Dendritic cell treated with granulocyte-macrophage colony-stimulating factor and Interleukin-4, amounts not matched to agents 40 ng/mL and 50 ng/mL, for 4 days (primary cell): ENCODE measurements at regions not wholly inside any gene's neighbourhood (a gene's known extent, or its start where the extent isn't known, plus 50 kb on each side); places are given as distances from the start of the nearest gene placed in this dataset.

Experiments
- H3K27ac Mint-ChIP-seq: one replicate; pipeline ENCODE4 v1.8.0; 2022; ENCODE audit warnings: mild to moderate bottlenecking, mixed read lengths
- H3K27me3 Mint-ChIP-seq: one replicate; pipeline ENCODE4 v1.8.0; 2022; ENCODE audit warnings: mild to moderate bottlenecking, mixed read lengths
- H3K36me3 Mint-ChIP-seq: one replicate; pipeline ENCODE4 v1.8.0; 2022; ENCODE audit warnings: low read depth, mixed read lengths
- H3K4me1 Mint-ChIP-seq: one replicate; pipeline ENCODE4 v1.8.0; 2022; ENCODE audit warnings: low read depth, mixed read lengths
- H3K4me3 Mint-ChIP-seq: one replicate; pipeline ENCODE4 v1.8.0; 2022; ENCODE audit warnings: mild to moderate bottlenecking, moderate library complexity, mixed read lengths
- H3K9me3 Mint-ChIP-seq: one replicate; pipeline ENCODE4 v1.8.0; 2022; ENCODE audit warnings: mixed read lengths
- intact Hi-C: fragments of 100-400 bp; cut with micrococcal nuclease; formaldehyde crosslinking; loops from one replicate; pipeline ENCODE4 v1.15.0; 2022

GRCh38 chr11:109308551-109308950, 113.4 kb upstream of the C11orf87 start:
- Mint-ChIP-seq H3K9me3 (no peaks in the 10 kb centered on the region), H3K4me3 (no peak overlapping the region), H3K4me1 (no peaks in the 10 kb centered on the region), H3K27me3 (no peaks in the 10 kb centered on the region), H3K27ac (no peak overlapping the region), H3K36me3 (no peaks in the 10 kb centered on the region)
- intact Hi-C loops: no loop called here

- Mint-ChIP-seq H3K27me3 (no peaks in the 10 kb centered on the region), H3K27ac (no peak overlapping the region), H3K4me1 (no peaks in the 10 kb centered on the region), H3K36me3 (no peaks in the 10 kb centered on the region), H3K9me3 (no peaks in the 10 kb centered on the region), H3K4me3 (no peak overlapping the region)
- intact Hi-C loops: no loop called here
These were observed 112.8 kb upstream of the C11orf87 start for GRCh38 chr11:109309153-109309552.

- intact Hi-C loops: no loop called here
- Mint-ChIP-seq H3K4me1 (no peaks in the 10 kb centered on the region), H3K9me3 (peaks cover 21% of the 10 kb centered on the region), H3K27me3 (no peaks in the 10 kb centered on the region), H3K27ac (no peak overlapping the region), H3K36me3 (no peaks in the 10 kb centered on the region), H3K4me3 (no peak overlapping the region)
These were observed 104.3 kb upstream of the C11orf87 start for GRCh38 chr11:109317726-109318125.

GRCh38 chr11:109320595-109320994, 101.4 kb upstream of the C11orf87 start:
- H3K27ac Mint-ChIP-seq: no peak overlapping the region
- no peak overlapping the region for H3K4me3 Mint-ChIP-seq
- H3K4me1 Mint-ChIP-seq: no peaks in the 10 kb centered on the region
- peaks cover 29% of the 10 kb centered on the region for H3K9me3 Mint-ChIP-seq
- intact Hi-C loops: no loop called here
- H3K36me3 Mint-ChIP-seq: no peaks in the 10 kb centered on the region
- H3K27me3 Mint-ChIP-seq: no peaks in the 10 kb centered on the region

GRCh38 chr11:109326781-109327180, 95.2 kb upstream of the C11orf87 start:
- Mint-ChIP-seq H3K36me3 (no peaks in the 10 kb centered on the region), H3K4me1 (no peaks in the 10 kb centered on the region), H3K4me3 (no peak overlapping the region), H3K27ac (no peak overlapping the region), H3K9me3 (peaks cover 9% of the 10 kb centered on the region), H3K27me3 (no peaks in the 10 kb centered on the region)
- intact Hi-C loops: no loop called here

GRCh38 chr11:109329716-109330115, 92.3 kb upstream of the C11orf87 start:
- no peak overlapping the region for H3K4me3 Mint-ChIP-seq
- no peaks in the 10 kb centered on the region for H3K9me3 Mint-ChIP-seq
- intact Hi-C loops: no loop called here
- no peak overlapping the region for H3K27ac Mint-ChIP-seq
- no peaks in the 10 kb centered on the region for H3K36me3 Mint-ChIP-seq
- H3K27me3 Mint-ChIP-seq: no peaks in the 10 kb centered on the region
- H3K4me1 Mint-ChIP-seq: no peaks in the 10 kb centered on the region

- Mint-ChIP-seq H3K4me1 (no peaks in the 10 kb centered on the region), H3K27ac (no peak overlapping the region), H3K9me3 (peaks cover 17% of the 10 kb centered on the region), H3K36me3 (no peaks in the 10 kb centered on the region), H3K27me3 (no peaks in the 10 kb centered on the region), H3K4me3 (no peak overlapping the region)
- intact Hi-C loops: no loop called here
These were observed 83.9 kb upstream of the C11orf87 start for GRCh38 chr11:109338131-109338530.

- Mint-ChIP-seq H3K36me3 (no peaks in the 10 kb centered on the region), H3K4me1 (no peaks in the 10 kb centered on the region), H3K27me3 (no peaks in the 10 kb centered on the region), H3K9me3 (peaks cover 22% of the 10 kb centered on the region), H3K4me3 (no peak overlapping the region), H3K27ac (no peak overlapping the region)
- intact Hi-C loops: no loop called here
These were observed 79.7 kb upstream of the C11orf87 start for GRCh38 chr11:109342261-109342660.

- H3K27me3 Mint-ChIP-seq: no peaks in the 10 kb centered on the region
- H3K4me3 Mint-ChIP-seq: no peak overlapping the region
- H3K9me3 Mint-ChIP-seq: peaks cover 32% of the 10 kb centered on the region
- no peaks in the 10 kb centered on the region for H3K4me1 Mint-ChIP-seq
- H3K36me3 Mint-ChIP-seq: no peaks in the 10 kb centered on the region
- no peak overlapping the region for H3K27ac Mint-ChIP-seq
- intact Hi-C loops: no loop called here
These were observed 78.7 kb upstream of the C11orf87 start for GRCh38 chr11:109343242-109343641.

- intact Hi-C loops: no loop called here
- H3K27me3 Mint-ChIP-seq: no peaks in the 10 kb centered on the region
- peaks cover 53% of the 10 kb centered on the region for H3K9me3 Mint-ChIP-seq
- no peaks in the 10 kb centered on the region for H3K36me3 Mint-ChIP-seq
- no peak overlapping the region for H3K27ac Mint-ChIP-seq
- H3K4me1 Mint-ChIP-seq: no peaks in the 10 kb centered on the region
- no peak overlapping the region for H3K4me3 Mint-ChIP-seq
These were observed 74.7 kb upstream of the C11orf87 start for GRCh38 chr11:109347304-109347703.

- Mint-ChIP-seq H3K4me1 (no peaks in the 10 kb centered on the region), H3K27ac (no peak overlapping the region), H3K4me3 (no peak overlapping the region), H3K9me3 (peaks cover 60% of the 10 kb centered on the region), H3K27me3 (no peaks in the 10 kb centered on the region), H3K36me3 (no peaks in the 10 kb centered on the region)
- intact Hi-C loops: no loop called here
These were observed 72.5 kb upstream of the C11orf87 start for GRCh38 chr11:109349276-109350080.

- Mint-ChIP-seq H3K9me3 (peaks cover 60% of the 10 kb centered on the region), H3K36me3 (no peaks in the 10 kb centered on the region)
- intact Hi-C loops: no loop called here
These were observed 71.9 kb upstream of the C11orf87 start for GRCh38 chr11:109350091-109350490.

GRCh38 chr11:109362059-109362458, 59.9 kb upstream of the C11orf87 start:
- no peaks in the 10 kb centered on the region for H3K27me3 Mint-ChIP-seq
- H3K9me3 Mint-ChIP-seq: no peaks in the 10 kb centered on the region
- no peaks in the 10 kb centered on the region for H3K36me3 Mint-ChIP-seq
- H3K4me3 Mint-ChIP-seq: no peak overlapping the region
- no peaks in the 10 kb centered on the region for H3K4me1 Mint-ChIP-seq
- intact Hi-C loops: no loop called here
- H3K27ac Mint-ChIP-seq: no peak overlapping the region

More at GRCh38 chr11:109350091-109350490, 71.9 kb upstream of the C11orf87 start:
- no peak overlapping the region for H3K27ac Mint-ChIP-seq
- no peaks in the 10 kb centered on the region for H3K27me3 Mint-ChIP-seq
- H3K4me3 Mint-ChIP-seq: no peak overlapping the region
- H3K4me1 Mint-ChIP-seq: no peaks in the 10 kb centered on the region

- Mint-ChIP-seq H3K27me3 (no peaks in the 10 kb centered on the region), H3K36me3 (no peaks in the 10 kb centered on the region), H3K27ac (no peak overlapping the region), H3K4me1 (no peaks in the 10 kb centered on the region), H3K4me3 (no peak overlapping the region), H3K9me3 (no peaks in the 10 kb centered on the region)
- intact Hi-C loops: no loop called here
These were observed 58.3 kb upstream of the C11orf87 start for GRCh38 chr11:109363682-109364081.

- Mint-ChIP-seq H3K27me3 (no peaks in the 10 kb centered on the region), H3K9me3 (peaks cover 8% of the 10 kb centered on the region), H3K4me1 (no peaks in the 10 kb centered on the region), H3K4me3 (no peak overlapping the region), H3K36me3 (no peaks in the 10 kb centered on the region), H3K27ac (no peak overlapping the region)
- intact Hi-C loops: no loop called here
These were observed 57.1 kb upstream of the C11orf87 start for GRCh38 chr11:109364851-109365250.
